Thoracic aorta (tissue), 2 donors: ENCODE measurements at regions not wholly inside any gene's neighbourhood (a gene's known extent, or its start where the extent isn't known, plus 50 kb on each side); places are given as distances from the start of the nearest gene placed in this dataset.

Experiments
- ATAC-seq: fragments of 150-250 bp; one replicate; pipeline ENCODE4 v1.8.0; 2017; ENCODE audit warnings: low read depth; ENCODE audit not compliant: insufficient number of reproducible peaks, low FRiP score
- DNase-seq: peaks from one replicate; pipeline ENCODE4 v3.0.0-alpha.2; 2020; ENCODE audit warnings: low spot score
- H3K27ac ChIP-seq, 2 donors: fragments of 200-600 bp; sonication (generic); 1 replicate in 1 of 2; 2 replicates in 1 of 2; pipeline ENCODE4 v1.5.1; 2016; ENCODE audit warnings: mild to moderate bottlenecking in 2 of 2, moderate library complexity in 2 of 2
- H3K27me3 ChIP-seq: fragments of 200-600 bp; sonication (generic); replicated peaks from 2 replicates; pipeline ENCODE4 v1.6.0; 2016; ENCODE audit warnings: mild to moderate bottlenecking; ENCODE audit not compliant: insufficient read depth
- H3K36me3 ChIP-seq: fragments of 200-600 bp; sonication (generic); one replicate; pipeline ENCODE4 v1.5.1; 2016
- H3K4me1 ChIP-seq, 2 donors: fragments of 200-600 bp; sonication (generic); 1 replicate in 1 of 2; 2 replicates in 1 of 2; pipeline versions ENCODE4 v1.5.1 to v1.6.0; 2016; ENCODE audit warnings: low read depth in 2 of 2, mild to moderate bottlenecking in 1 of 2; ENCODE audit not compliant: control insufficient read depth in 1 of 2
- H3K4me3 ChIP-seq: fragments of 200-600 bp; sonication (generic); 2 replicates; pipeline ENCODE4 v1.5.1; 2016; ENCODE audit warnings: mild to moderate bottlenecking
- H3K9me3 ChIP-seq: fragments of 200-600 bp; sonication (generic); 2 replicates; pipeline ENCODE4 v1.5.1; 2016
- CTCF ChIP-seq: fragments of 200-600 bp; sonication (generic); IDR thresholded peaks from one replicate; pipeline ENCODE4 v1.5.1; 2019; ENCODE audit warnings: antibody characterized with exemption

DNA sequence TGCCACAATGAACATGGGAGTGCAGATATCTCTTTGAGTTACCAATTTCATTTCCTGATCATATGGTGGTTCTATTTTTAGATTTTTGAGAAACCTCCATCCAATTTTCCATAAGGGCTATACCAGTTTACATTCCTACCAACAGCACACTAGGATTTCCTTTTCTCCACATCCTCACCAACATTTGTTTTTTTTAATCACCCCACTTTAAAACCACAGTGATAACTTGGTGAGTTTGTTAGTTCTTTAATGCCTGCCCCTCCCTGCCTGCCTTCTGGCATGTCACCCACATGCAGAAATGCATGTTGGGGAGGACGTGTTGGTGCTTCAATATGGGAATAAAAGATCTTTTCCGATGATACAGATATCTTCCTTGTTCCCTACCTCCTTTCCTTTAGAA, 167.9 kb downstream of the CAND1 start:
- ATAC-seq, result no peak
- H3K9me3 ChIP-seq, result no peaks in the 10 kb centered on the region
- TF ChIP-seq CTCF, result no peak

DNA sequence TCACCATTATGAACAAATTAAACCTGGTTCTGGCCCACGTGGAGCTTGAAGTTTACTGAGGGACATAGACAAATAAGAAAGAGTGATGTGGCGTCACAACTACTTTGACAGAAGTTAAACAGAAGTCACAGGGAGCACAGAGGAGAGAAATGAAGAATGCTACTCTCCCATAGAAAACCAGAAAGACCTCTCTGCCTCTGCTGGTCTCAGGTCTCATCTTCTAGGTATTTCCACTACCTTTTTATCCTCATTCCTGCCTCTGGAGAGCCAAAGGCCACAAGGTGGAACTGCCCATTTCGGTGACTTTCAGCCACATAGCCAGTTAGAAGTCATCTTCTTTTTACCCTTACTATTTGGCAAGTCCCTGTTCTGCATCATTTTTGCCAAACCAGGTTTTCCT, 170.5 kb downstream of the CAND1 start:
- H3K4me3 ChIP-seq, result no peak overlapping the region
- H3K27me3 ChIP-seq, result no peaks in the 10 kb centered on the region
- no peak for TF ChIP-seq CTCF
- DNase-seq, result no peak
- H3K4me1 ChIP-seq, result peaks cover 16 to 29% of the 10 kb centered on the region in 2 donors
- no peak overlapping the region for H3K27ac ChIP-seq
- H3K36me3 ChIP-seq, result no peaks in the 10 kb centered on the region
- ATAC-seq, result no peak
- H3K9me3 ChIP-seq, result no peaks in the 10 kb centered on the region

More for the DNA sequence above, 167.9 kb downstream of the CAND1 start:
- Histone ChIP-seq H3K4me3 (no peak overlapping the region), H3K4me1 (peaks cover 18 to 35% of the 10 kb centered on the region in 2 donors), H3K36me3 (no peaks in the 10 kb centered on the region), H3K27ac (no peak overlapping the region), H3K27me3 (no peaks in the 10 kb centered on the region)
- no peak for DNase-seq

- no peak overlapping the region for H3K27ac ChIP-seq
- H3K36me3 ChIP-seq, result no peaks in the 10 kb centered on the region
- no peaks in the 10 kb centered on the region for H3K9me3 ChIP-seq
- DNase-seq (peak; percentile 39), ATAC-seq (peak; percentile 76)
- H3K4me1 ChIP-seq, result peaks cover 8 to 14% of the 10 kb centered on the region in 2 donors
- TF ChIP-seq CTCF, result peak; percentile 75
- H3K27me3 ChIP-seq, result no peaks in the 10 kb centered on the region
- peak overlapping the region; percentile 4 for H3K4me3 ChIP-seq
Measured at GRCh38 chr12:67441736-67442346, 172.7 kb downstream of the CAND1 start.

DNA sequence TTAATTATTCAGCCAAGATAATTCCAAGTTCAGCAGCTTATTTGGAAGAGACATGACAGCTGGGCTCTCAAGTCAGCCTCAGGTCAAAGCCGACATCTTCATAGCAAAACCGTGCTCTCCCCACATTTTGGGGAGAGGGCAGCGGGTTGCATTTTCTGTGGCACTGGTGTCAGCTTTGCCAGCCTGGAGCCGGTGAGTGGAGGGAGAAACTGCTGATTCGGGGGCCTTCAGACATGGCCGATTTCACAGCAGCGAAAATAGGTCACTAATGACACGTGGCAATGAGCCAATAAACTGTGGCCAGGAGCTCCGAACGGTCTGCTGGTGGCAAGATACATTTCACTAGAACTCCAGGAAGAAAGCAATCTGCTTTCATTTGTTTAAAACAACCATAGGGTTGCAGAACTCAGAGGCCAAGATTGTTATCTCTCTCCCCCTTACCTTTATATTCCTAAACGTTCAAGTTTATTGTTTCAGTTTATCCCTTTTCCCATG, 173.2 kb downstream of the CAND1 start:
- TF ChIP-seq CTCF, result no peak
- H3K4me1 ChIP-seq, result peaks cover 8 to 14% of the 10 kb centered on the region in 2 donors
- peak overlapping the region; percentile 4 for H3K4me3 ChIP-seq
- H3K9me3 ChIP-seq, result no peaks in the 10 kb centered on the region
- no peaks in the 10 kb centered on the region for H3K36me3 ChIP-seq
- no peak for ATAC-seq
- H3K27me3 ChIP-seq, result no peaks in the 10 kb centered on the region
- no peak for DNase-seq
- no peak overlapping the region for H3K27ac ChIP-seq

DNA sequence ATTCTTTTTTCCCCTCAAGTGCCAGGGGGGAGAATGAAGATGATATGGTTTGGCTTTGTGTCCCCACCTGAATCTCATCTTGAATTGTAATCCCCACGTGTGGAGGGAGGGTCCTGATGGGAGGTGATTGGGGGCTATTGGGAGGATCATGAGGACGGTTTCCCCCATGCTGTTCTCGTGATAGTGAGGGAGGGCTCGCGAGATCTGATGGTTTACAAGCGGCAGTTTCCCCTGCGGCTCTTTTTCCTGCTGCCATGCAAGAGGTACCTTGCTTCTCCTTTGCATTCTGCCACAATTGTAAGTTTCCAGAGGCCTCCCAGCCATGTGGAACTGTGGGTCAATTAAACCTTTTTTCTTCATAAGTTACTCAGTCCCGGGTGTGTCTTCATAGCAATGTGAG, 173.7 kb downstream of the CAND1 start:
- DNase-seq (no peak), ATAC-seq (no peak)
- Histone ChIP-seq H3K4me1 (peaks cover 8 to 14% of the 10 kb centered on the region in 2 donors), H3K27ac (no peak overlapping the region), H3K27me3 (no peaks in the 10 kb centered on the region), H3K36me3 (no peaks in the 10 kb centered on the region), H3K4me3 (no peak overlapping the region), H3K9me3 (no peaks in the 10 kb centered on the region)
- no peak for TF ChIP-seq CTCF
